ENCODE measurements at regions not wholly inside any gene's neighbourhood (a gene's known extent, or its start where the extent isn't known, plus 50 kb on each side); places are given as distances from the start of the nearest gene placed in this dataset.

GRCh38 chr3:178082326-178082906 lies 453.8 kb upstream of the KCNMB2 start:
- FAIRE-seq (no peak), DNase-seq (ENCODE audit: low read depth, low spot score) (no peak)
- Histone ChIP-seq H3K9me3 (replicated peaks; ENCODE audit: control insufficient read depth, insufficient read depth, low read length) (no peaks in the 10 kb centered on the region), H3K9ac (replicated peaks; ENCODE audit: extremely low read depth, insufficient read depth, low read length) (no peak overlapping the region), H3K27me3 (ENCODE audit: control insufficient read depth in 2 of 2, insufficient read depth in 2 of 2, low read length in 2 of 2) (no peaks in the 10 kb centered on the region), H3K36me3 (ENCODE audit: control insufficient read depth in 2 of 2, extremely low read depth in 1 of 2, insufficient read depth in 2 of 2, low read length in 2 of 2) (no peaks in the 10 kb centered on the region), H2AFZ (ENCODE audit: low read depth, low read length) (no peak overlapping the region), H3K27ac (ENCODE audit: insufficient read depth, low read depth, low read length) (no peak overlapping the region), H4K20me1 (replicated peaks; ENCODE audit: control insufficient read depth, extremely low read depth, insufficient read depth, low read length) (no peaks in the 10 kb centered on the region), H3K9me1 (replicated peaks; ENCODE audit: control insufficient read depth, extremely low read depth, insufficient read depth, low read length) (no peaks in the 10 kb centered on the region), H3K79me2 (ENCODE audit: control insufficient read depth, insufficient read depth, low read length) (no peaks in the 10 kb centered on the region), H3K4me1 (ENCODE audit: control insufficient read depth, extremely low read depth, insufficient read depth, low read length) (peaks cover 41% of the 10 kb centered on the region), H3K4me2 (ENCODE audit: insufficient read depth, low read length) (no peak overlapping the region), H3K4me3 (replicated peaks in 1 of 3; ENCODE audit: insufficient read depth in 1 of 3, low read depth in 1 of 3, low read length in 3 of 3) (no peak overlapping the region)
- TF ChIP-seq FOS (IDR thresholded peaks at IDR 0.05; ENCODE audit: borderline replicate concordance, insufficient read depth, low read length) (no peak), EZH2 (IDR thresholded peaks at IDR 0.05; ENCODE audit: borderline replicate concordance, low read depth, low read length, severe bottlenecking) (no peak), GATA2 (IDR thresholded peaks at IDR 0.05; ENCODE audit: insufficient read depth, insufficient read length, low read depth, low read length) (no peak), POLR2A (IDR thresholded peaks at IDR 0.05; ENCODE audit: low read depth, low read length) (no peak), MAX (IDR thresholded peaks at IDR 0.05; ENCODE audit: insufficient read depth, insufficient read length) (no peak), CTCF (IDR thresholded peaks at IDR 0.05; ENCODE audit: extremely low read depth in 1 of 2, insufficient read depth in 1 of 2, low read depth in 1 of 2, low read length in 2 of 2) (no peak), POLR2AphosphoS5 (IDR thresholded peaks at IDR 0.05; ENCODE audit: insufficient read depth, low read depth, low read length) (no peak), JUN (IDR thresholded peaks at IDR 0.05; ENCODE audit: borderline replicate concordance, insufficient read depth, insufficient read length, low read depth) (no peak), MYC (IDR thresholded peaks at IDR 0.05; ENCODE audit: low read depth, low read length) (no peak)
- CTCF ChIA-PET, result interaction anchor here (0.8 to 1.0 kb wide), 2 partner anchors 15 to 30 kb away, joined by 3 read pairs; no protein-coding TSS in a partner anchor
- dilution Hi-C loops (cut with MboI; ENCODE audit: extremely low pct_ligation_motif_present, low sequenced_read_pairs) (no loop called here), intact Hi-C loops (cut with micrococcal nuclease) (loop anchor here (5.0 to 10.0 kb wide), 2 partner anchors 175 to 468 kb away; no protein-coding TSS in a partner anchor)
- POLR2A ChIA-PET, result no interaction called here
- no TSS peak for BruUV-seq (replicated peaks)
